ENCODE measurements at regions not wholly inside any gene's neighbourhood (a gene's known extent, or its start where the extent isn't known, plus 50 kb on each side); places are given as distances from the start of the nearest gene placed in this dataset.

DNA sequence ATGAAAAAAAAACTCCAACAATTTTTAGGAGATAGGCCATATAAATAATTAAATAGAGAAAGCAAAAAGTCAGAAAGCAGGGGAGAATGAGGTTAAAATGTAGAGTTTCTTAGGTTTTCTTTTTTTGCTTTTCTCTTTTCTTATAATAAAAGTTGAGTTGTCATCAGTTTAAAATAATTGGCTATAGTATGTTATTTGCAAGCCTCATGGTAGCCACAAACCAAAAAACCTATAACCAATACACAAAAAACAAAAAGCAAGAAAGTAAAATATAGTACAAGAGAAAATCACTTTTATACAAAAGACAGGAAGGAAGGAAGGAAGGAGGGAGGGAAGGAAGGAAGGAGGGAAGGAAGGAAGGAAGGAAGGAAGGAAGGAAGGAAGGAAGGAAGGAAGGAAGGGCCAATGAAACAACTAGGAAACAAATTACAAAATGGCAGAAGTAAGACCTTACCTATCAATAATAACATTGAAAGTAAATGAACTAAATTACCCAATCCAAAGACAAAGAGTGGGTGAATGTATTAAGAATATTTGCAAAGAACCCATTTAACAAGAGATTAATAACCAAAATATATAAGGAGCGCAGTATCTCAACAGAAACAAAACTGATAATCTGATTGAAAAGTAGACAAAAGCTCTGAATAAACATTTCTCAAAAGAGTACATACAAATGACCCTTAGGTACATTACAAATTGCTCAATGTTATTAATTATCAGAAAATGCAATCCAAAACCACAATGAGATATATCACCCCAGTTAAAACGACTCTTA is 541.3 kb upstream of the LRRTM4 start (continued):
- TF ChIP-seq ZC3H10 (CRISPR knock-in tag; IDR thresholded peaks at IDR 0.05) (no peak), ZNF565 (CRISPR knock-in tag; conservative IDR thresholded peaks at IDR 0.05; ENCODE audit: low read depth) (no peak), ZFP30 (CRISPR knock-in tag; IDR thresholded peaks at IDR 0.05) (no peak), PPARA (CRISPR knock-in tag; IDR thresholded peaks at IDR 0.05; ENCODE audit: borderline replicate concordance) (no peak), RARB (CRISPR knock-in tag; IDR thresholded peaks at IDR 0.05) (no peak)
- TF ChIP-seq, protein P1, sequence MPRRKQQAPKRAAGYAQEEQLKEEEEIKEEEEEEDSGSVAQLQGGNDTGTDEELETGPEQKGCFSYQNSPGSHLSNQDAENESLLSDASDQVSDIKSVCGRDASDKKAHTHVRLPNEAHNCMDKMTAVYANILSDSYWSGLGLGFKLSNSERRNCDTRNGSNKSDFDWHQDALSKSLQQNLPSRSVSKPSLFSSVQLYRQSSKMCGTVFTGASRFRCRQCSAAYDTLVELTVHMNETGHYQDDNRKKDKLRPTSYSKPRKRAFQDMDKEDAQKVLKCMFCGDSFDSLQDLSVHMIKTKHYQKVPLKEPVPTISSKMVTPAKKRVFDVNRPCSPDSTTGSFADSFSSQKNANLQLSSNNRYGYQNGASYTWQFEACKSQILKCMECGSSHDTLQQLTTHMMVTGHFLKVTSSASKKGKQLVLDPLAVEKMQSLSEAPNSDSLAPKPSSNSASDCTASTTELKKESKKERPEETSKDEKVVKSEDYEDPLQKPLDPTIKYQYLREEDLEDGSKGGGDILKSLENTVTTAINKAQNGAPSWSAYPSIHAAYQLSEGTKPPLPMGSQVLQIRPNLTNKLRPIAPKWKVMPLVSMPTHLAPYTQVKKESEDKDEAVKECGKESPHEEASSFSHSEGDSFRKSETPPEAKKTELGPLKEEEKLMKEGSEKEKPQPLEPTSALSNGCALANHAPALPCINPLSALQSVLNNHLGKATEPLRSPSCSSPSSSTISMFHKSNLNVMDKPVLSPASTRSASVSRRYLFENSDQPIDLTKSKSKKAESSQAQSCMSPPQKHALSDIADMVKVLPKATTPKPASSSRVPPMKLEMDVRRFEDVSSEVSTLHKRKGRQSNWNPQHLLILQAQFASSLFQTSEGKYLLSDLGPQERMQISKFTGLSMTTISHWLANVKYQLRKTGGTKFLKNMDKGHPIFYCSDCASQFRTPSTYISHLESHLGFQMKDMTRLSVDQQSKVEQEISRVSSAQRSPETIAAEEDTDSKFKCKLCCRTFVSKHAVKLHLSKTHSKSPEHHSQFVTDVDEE (CRISPR knock-in tag; IDR thresholded peaks at IDR 0.05) = no peak

DNA sequence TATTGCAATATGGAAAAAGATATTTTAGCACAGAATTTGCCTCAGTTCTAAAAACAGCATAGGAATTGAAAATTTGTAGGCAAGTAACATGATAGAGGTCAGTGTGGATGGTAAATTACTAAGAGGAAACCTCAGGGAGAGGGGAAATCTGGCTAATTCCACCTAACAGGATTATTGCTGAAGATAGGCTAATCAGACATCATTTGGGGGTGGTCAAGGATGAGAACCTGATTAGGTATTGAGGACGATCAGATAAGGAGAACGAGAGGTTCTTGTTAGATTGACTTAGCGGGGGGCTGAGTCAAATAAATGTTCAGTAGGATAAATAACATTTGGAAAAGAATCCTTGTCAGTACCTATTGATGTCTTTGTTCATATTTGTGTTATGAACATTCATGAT is 543.2 kb upstream of the LRRTM4 start:
- TF ChIP-seq, protein P2, sequence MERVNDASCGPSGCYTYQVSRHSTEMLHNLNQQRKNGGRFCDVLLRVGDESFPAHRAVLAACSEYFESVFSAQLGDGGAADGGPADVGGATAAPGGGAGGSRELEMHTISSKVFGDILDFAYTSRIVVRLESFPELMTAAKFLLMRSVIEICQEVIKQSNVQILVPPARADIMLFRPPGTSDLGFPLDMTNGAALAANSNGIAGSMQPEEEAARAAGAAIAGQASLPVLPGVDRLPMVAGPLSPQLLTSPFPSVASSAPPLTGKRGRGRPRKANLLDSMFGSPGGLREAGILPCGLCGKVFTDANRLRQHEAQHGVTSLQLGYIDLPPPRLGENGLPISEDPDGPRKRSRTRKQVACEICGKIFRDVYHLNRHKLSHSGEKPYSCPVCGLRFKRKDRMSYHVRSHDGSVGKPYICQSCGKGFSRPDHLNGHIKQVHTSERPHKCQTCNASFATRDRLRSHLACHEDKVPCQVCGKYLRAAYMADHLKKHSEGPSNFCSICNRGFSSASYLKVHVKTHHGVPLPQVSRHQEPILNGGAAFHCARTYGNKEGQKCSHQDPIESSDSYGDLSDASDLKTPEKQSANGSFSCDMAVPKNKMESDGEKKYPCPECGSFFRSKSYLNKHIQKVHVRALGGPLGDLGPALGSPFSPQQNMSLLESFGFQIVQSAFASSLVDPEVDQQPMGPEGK (CRISPR knock-in tag; IDR thresholded peaks at IDR 0.05; ENCODE audit: borderline replicate concordance) = no peak
- no peak for TF ChIP-seq RARB (CRISPR knock-in tag; IDR thresholded peaks at IDR 0.05)
- TF ChIP-seq SNAI2 (CRISPR knock-in tag; IDR thresholded peaks at IDR 0.05) = no peak
- TF ChIP-seq GLIS3 (CRISPR knock-in tag; IDR thresholded peaks at IDR 0.05) = no peak
- TF ChIP-seq, protein P1 (CRISPR knock-in tag; IDR thresholded peaks at IDR 0.05) = no peak
- TF ChIP-seq CSDC2 (CRISPR knock-in tag; IDR thresholded peaks at IDR 0.05) = no peak
- no peak for TF ChIP-seq ZNF70 (CRISPR knock-in tag; IDR thresholded peaks at IDR 0.05)
- TF ChIP-seq, protein P3, sequence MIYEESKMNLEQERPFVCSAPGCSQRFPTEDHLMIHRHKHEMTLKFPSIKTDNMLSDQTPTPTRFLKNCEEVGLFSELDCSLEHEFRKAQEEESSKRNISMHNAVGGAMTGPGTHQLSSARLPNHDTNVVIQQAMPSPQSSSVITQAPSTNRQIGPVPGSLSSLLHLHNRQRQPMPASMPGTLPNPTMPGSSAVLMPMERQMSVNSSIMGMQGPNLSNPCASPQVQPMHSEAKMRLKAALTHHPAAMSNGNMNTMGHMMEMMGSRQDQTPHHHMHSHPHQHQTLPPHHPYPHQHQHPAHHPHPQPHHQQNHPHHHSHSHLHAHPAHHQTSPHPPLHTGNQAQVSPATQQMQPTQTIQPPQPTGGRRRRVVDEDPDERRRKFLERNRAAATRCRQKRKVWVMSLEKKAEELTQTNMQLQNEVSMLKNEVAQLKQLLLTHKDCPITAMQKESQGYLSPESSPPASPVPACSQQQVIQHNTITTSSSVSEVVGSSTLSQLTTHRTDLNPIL (CRISPR knock-in tag; IDR thresholded peaks at IDR 0.05; ENCODE audit: low read depth) = no peak
- no peak for TF ChIP-seq ZNF565 (CRISPR knock-in tag; conservative IDR thresholded peaks at IDR 0.05; ENCODE audit: low read depth)
- no peak for TF ChIP-seq ZFP30 (CRISPR knock-in tag; IDR thresholded peaks at IDR 0.05)
- no peak for TF ChIP-seq ZNF8 (CRISPR knock-in tag; IDR thresholded peaks at IDR 0.05)
- no peak for TF ChIP-seq ZC3H10 (CRISPR knock-in tag; IDR thresholded peaks at IDR 0.05)
- TF ChIP-seq TCF4 (CRISPR knock-in tag; IDR thresholded peaks at IDR 0.05; ENCODE audit: borderline replicate concordance) = no peak
- no peak for TF ChIP-seq BACH2 (CRISPR knock-in tag; IDR thresholded peaks at IDR 0.05; ENCODE audit: borderline replicate concordance)
- no peak for TF ChIP-seq OSR1 (CRISPR knock-in tag; IDR thresholded peaks at IDR 0.05)
- no peak for TF ChIP-seq ISL1 (CRISPR knock-in tag; IDR thresholded peaks at IDR 0.05)
- TF ChIP-seq ESRRG (CRISPR knock-in tag; IDR thresholded peaks at IDR 0.05) = no peak
- TF ChIP-seq ZFP3 (CRISPR knock-in tag; IDR thresholded peaks at IDR 0.05) = no peak
- TF ChIP-seq PPARA (CRISPR knock-in tag; IDR thresholded peaks at IDR 0.05; ENCODE audit: borderline replicate concordance) = no peak
- TF ChIP-seq, protein P4, sequence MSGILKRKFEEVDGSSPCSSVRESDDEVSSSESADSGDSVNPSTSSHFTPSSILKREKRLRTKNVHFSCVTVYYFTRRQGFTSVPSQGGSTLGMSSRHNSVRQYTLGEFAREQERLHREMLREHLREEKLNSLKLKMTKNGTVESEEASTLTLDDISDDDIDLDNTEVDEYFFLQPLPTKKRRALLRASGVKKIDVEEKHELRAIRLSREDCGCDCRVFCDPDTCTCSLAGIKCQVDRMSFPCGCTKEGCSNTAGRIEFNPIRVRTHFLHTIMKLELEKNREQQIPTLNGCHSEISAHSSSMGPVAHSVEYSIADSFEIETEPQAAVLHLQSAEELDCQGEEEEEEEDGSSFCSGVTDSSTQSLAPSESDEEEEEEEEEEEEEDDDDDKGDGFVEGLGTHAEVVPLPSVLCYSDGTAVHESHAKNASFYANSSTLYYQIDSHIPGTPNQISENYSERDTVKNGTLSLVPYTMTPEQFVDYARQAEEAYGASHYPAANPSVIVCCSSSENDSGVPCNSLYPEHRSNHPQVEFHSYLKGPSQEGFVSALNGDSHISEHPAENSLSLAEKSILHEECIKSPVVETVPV (CRISPR knock-in tag; IDR thresholded peaks at IDR 0.05) = no peak
- ATAC-seq = no peak

All from SK-N-SH treated with all-trans-retinoic acid at 6 μM for 48 hours (cell line).